HL-60 (cell line): ENCODE measurements at regions not wholly inside any gene's neighbourhood (a gene's known extent, or its start where the extent isn't known, plus 50 kb on each side); places are given as distances from the start of the nearest gene placed in this dataset.
"Not testable (repeated sequence)": the region's sequence is repeated elsewhere in the genome, so short reads cannot be mapped to it uniquely, and the experiment has no call there.

ENCODE experiments used
- DNase-seq, 2 experiments: peaks; one replicate each; pipeline ENCODE4 v3.0.0-alpha.2; 2010 to 2020; ENCODE audit warnings: low read depth in 1 of 2, low spot score in 1 of 2
- H3K27ac ChIP-seq: fragments of 250-450 bp; sonication (Bioruptor Pico); replicated peaks from 2 replicates; pipeline ENCODE4 v1.5.1; 2020; ENCODE audit warnings: mild to moderate bottlenecking, moderate library complexity
- H3K27me3 ChIP-seq: fragments of 250-450 bp; sonication (Bioruptor Pico); 2 replicates; pipeline ENCODE4 v1.5.1; 2021; ENCODE audit warnings: mild to moderate bottlenecking, moderate library complexity; ENCODE audit not compliant: insufficient read depth, poor library complexity, severe bottlenecking
- H3K4me3 ChIP-seq: replicated peaks from 2 replicates; pipeline ENCODE4 v1.5.1; 2011; ENCODE audit warnings: mild to moderate bottlenecking, control low read depth, low read length; ENCODE audit not compliant: insufficient read depth
- CTCF ChIP-seq: IDR thresholded peaks from one replicate; pipeline ENCODE4 v1.5.1; 2011; ENCODE audit warnings: low read length, control low read depth, inconsistent platforms; ENCODE audit not compliant: insufficient read depth
- GABPA ChIP-seq: IDR thresholded peaks from 2 replicates; pipeline ENCODE4 v1.6.1; 2012; ENCODE audit warnings: low read depth
- POLR2AphosphoS5 ChIP-seq: IDR thresholded peaks from 2 replicates; pipeline ENCODE4 v1.6.1; 2012; ENCODE audit warnings: low read depth
- REST ChIP-seq: IDR thresholded peaks from 2 replicates; pipeline ENCODE4 v1.6.1; 2012; ENCODE audit warnings: low read depth; ENCODE audit not compliant: insufficient replicate concordance
- SPI1 ChIP-seq: IDR thresholded peaks from 2 replicates; pipeline ENCODE4 v1.6.1; 2012; ENCODE audit warnings: low read depth, mild to moderate bottlenecking, borderline replicate concordance

- no peak overlapping the region for H3K27ac ChIP-seq
- TF ChIP-seq CTCF (no peak), POLR2AphosphoS5 (no peak)
- no peak for DNase-seq
- no peaks in the 10 kb centered on the region for H3K27me3 ChIP-seq
- no peak overlapping the region for H3K4me3 ChIP-seq
Observed at GRCh38 chr12:34264110-34264509, 241.8 kb downstream of the ALG10 start.

GRCh38 chr12:34273703-34274102 is 251.4 kb downstream of the ALG10 start:
- not testable (repeated sequence) for H3K4me3 ChIP-seq, H3K27me3 ChIP-seq, DNase-seq, H3K27ac ChIP-seq

- H3K4me3 ChIP-seq, result no peak overlapping the region
- no peak for DNase-seq
- H3K27me3 ChIP-seq, result no peaks in the 10 kb centered on the region
- TF ChIP-seq SPI1 (no peak), GABPA (no peak), CTCF (no peak)
- H3K27ac ChIP-seq, result no peak overlapping the region
Observed at GRCh38 chr12:34275129-34275528, 252.8 kb downstream of the ALG10 start.

- Histone ChIP-seq H3K27ac (no peak overlapping the region), H3K27me3 (no peaks in the 10 kb centered on the region), H3K4me3 (no peak overlapping the region)
- TF ChIP-seq REST (no peak), SPI1 (no peak), CTCF (no peak), POLR2AphosphoS5 (no peak), GABPA (no peak)
- no peak for DNase-seq
Observed at GRCh38 chr12:34286483-34286882, 264.2 kb downstream of the ALG10 start.

- no peak overlapping the region for H3K27ac ChIP-seq
- no peaks in the 10 kb centered on the region for H3K27me3 ChIP-seq
- no peak for DNase-seq
- no peak overlapping the region for H3K4me3 ChIP-seq
- TF ChIP-seq POLR2AphosphoS5, result no peak
- no peak for TF ChIP-seq GABPA
- TF ChIP-seq CTCF, result no peak
- TF ChIP-seq REST, result no peak
- TF ChIP-seq SPI1, result no peak
Observed at GRCh38 chr12:34286934-34287333, 264.6 kb downstream of the ALG10 start.
